ENCODE measurements at regions not wholly inside any gene's neighbourhood (a gene's known extent, or its start where the extent isn't known, plus 50 kb on each side); places are given as distances from the start of the nearest gene placed in this dataset.

DNA sequence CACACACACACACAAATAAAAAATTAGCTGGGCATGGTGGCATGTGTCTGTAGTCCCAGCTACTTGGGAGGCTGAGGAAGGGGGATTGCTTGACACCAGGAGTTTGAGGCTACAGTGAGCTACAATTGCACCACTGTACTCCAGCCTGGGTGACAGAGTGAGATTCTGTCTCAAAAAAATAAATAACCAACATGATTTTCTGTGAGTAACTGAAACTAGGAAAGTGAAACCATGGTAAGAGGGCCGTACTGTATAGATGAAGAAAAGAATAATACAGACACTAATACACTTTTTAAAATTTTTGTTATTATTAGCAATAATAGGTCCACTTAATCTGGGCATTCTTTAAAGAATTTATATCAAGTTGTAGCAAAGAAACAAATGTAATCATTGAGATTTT lies 170.9 kb downstream of the HGF start:
- Mint-ChIP-seq H3K36me3 (no peaks in the 10 kb centered on the region), H3K9me3 (peaks cover 7% of the 10 kb centered on the region), H3K27me3 (no peaks in the 10 kb centered on the region), H3K4me1 (ENCODE audit: low read depth in 2 of 2) (no peaks in the 10 kb centered on the region), H3K27ac (no peak overlapping the region), H3K4me3 (no peak overlapping the region)
- DNase-seq (ENCODE audit: low spot score) (no peak), ATAC-seq (no peak)

DNA sequence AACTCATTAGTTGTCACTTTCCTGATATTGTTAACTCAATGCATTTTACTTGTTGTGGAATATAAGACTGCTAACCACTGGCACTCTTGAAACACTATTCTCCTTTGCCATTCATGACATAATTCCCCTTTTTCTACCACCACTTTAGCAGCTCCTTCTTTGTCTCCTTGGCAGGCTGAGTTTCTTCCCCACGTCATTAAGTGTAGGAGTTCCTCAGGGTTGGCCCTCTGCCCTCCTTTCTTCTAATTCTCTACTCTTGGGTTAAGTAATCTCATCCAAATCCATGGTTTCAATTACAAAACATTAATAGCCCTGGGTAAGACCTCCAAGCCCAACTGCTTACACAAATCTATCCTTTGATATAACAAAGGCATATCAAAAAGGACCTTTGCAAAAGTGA lies 175.1 kb downstream of the HGF start:
- no peak for DNase-seq (ENCODE audit: low spot score)
- no peak for ATAC-seq
- Mint-ChIP-seq H3K9me3 (peaks cover 11% of the 10 kb centered on the region), H3K4me1 (ENCODE audit: low read depth in 2 of 2) (no peaks in the 10 kb centered on the region), H3K36me3 (peaks cover 8% of the 10 kb centered on the region), H3K27me3 (no peaks in the 10 kb centered on the region), H3K27ac (no peak overlapping the region), H3K4me3 (no peak overlapping the region)

DNA sequence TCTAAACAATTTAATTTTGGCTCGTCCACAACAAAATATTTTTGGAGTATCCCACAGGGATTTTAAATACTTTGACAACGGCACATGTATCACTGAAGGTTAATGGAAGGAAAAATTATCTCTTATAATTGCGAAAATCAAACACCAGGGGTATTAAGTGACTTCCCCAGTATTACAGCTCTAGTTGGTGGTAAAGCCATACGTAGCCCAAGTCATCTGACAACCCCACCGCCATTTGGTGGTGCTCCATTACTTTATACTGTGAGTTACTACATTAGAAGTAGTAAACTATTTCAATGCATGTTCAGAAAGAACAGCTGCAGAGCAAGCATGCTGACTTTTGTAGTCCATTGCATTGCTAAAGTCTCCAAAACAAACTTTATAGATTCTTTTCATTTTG lies 179.7 kb downstream of the HGF start:
- Mint-ChIP-seq H3K9me3 (peaks cover 13% of the 10 kb centered on the region), H3K27me3 (no peaks in the 10 kb centered on the region), H3K4me1 (ENCODE audit: low read depth in 2 of 2) (no peaks in the 10 kb centered on the region), H3K4me3 (no peak overlapping the region), H3K27ac (no peak overlapping the region), H3K36me3 (peaks cover 8% of the 10 kb centered on the region)
- ATAC-seq: no peak
- no peak for DNase-seq (ENCODE audit: low spot score)

DNA sequence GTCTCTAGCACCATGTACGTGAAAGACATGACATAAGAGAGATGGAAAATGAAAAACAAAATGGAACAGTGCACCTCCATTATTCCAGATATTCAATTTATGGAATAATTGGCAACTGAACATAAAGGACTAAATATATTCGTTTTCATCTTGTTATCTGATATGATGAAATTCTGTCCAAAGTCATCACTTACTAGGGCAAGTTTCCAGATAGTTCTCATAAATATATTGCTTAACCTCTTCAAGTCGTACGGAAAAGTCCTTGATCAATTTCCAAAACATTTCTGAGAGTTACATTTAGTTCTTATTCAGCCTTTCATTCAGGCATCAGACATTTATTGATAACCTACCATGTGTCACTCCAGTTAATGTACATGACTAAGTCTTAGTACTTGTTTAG lies 185.2 kb downstream of the HGF start:
- Mint-ChIP-seq H3K27ac (no peak overlapping the region), H3K27me3 (no peaks in the 10 kb centered on the region), H3K9me3 (peaks cover 12% of the 10 kb centered on the region), H3K36me3 (no peaks in the 10 kb centered on the region), H3K4me1 (ENCODE audit: low read depth in 2 of 2) (no peaks in the 10 kb centered on the region), H3K4me3 (no peak overlapping the region)
- ATAC-seq (no peak), DNase-seq (ENCODE audit: low spot score) (no peak)

DNA sequence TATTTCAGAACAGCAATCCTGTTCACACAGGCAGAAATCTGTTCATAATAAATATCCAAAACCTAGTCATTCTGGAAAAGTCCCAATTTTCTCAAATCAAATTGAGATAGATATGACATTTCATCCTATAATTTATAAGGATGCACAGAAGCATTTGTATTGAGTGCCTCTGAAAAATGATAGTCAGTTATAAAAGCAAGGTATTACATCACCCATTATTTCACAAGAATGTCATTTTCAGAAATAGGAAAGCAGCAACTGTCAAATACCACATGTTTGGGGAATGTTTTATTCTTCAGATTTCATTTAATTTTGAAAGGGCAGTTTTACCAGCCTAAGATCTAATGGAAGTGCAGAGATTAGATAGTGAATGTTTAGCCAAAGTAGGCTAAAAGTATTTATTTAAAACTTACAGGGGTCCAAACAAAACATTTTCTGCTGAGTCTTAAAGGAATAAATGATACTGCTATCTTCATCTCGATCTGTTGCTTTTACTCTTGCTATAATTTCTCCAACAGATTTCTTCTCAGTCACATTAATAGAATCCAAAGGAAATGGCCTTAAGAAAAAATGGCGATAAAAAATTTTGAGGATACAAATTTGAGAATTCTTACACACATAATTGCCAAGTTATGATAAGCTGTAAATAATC lies 185.8 kb downstream of the HGF start:
- Mint-ChIP-seq H3K36me3 (peaks cover 2% of the 10 kb centered on the region), H3K27me3 (no peaks in the 10 kb centered on the region), H3K27ac (no peak overlapping the region), H3K4me3 (no peak overlapping the region), H3K4me1 (ENCODE audit: low read depth in 2 of 2) (no peaks in the 10 kb centered on the region), H3K9me3 (peaks cover 12% of the 10 kb centered on the region)
- DNase-seq (ENCODE audit: low spot score) (no peak), ATAC-seq (no peak)

DNA sequence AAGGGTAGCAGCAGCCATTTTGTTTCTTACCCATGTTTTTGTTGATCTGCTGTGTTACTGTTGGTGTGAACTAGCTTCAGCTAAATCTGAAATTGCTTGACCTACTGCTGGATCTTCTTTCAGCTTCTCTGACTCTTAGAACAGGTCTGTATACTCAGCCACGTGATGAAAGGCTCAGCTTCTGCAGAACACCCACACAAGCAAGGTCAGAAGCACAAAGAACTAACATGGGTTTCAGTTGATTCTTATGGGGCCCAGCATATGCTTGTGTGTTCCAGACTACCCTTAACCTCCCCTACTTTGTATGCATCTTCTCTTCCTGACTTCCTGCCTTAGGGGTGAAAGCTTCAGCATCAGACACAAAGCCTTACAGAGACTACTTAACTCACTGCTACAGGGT lies 186.8 kb downstream of the HGF start:
- H3K4me3 Mint-ChIP-seq: no peak overlapping the region
- no peak overlapping the region for H3K27ac Mint-ChIP-seq
- ATAC-seq: no peak
- H3K27me3 Mint-ChIP-seq: no peaks in the 10 kb centered on the region
- H3K9me3 Mint-ChIP-seq: peaks cover 12% of the 10 kb centered on the region
- DNase-seq (ENCODE audit: low spot score): no peak
- peaks cover 4% of the 10 kb centered on the region for H3K36me3 Mint-ChIP-seq
- no peaks in the 10 kb centered on the region for H3K4me1 Mint-ChIP-seq (ENCODE audit: low read depth in 2 of 2)

DNA sequence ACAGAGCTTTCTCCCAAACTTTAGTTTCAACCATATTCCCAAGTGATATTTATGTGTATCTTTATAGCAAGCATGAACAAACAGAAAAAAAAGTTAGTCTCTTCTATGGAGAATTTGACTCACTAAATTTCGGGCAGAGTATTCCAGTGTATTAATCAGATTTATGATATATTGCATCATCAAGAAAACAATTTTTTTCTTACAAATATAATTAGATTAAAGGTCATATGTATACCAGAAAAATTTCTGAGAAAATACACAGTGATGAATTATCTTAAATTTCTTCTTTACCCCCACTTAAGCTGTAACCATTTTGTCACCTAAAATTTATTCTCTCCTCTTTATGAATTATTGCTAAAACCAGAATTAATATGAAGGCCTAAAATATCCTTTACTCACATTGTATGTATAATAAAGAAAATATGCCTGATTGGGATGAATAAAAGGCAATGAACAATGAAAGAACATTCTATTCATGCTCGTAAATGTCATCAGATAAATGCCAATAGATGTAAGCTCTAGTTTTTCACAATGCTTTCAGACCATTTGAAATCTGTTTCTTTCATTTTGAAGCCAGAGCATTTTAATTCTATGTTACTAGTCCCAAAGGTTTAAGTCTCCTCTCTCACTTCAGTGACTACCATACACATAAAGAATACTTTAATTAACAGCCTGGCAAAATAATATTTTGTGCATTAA lies 192.1 kb downstream of the HGF start:
- no peaks in the 10 kb centered on the region for H3K27me3 Mint-ChIP-seq
- peaks cover 10% of the 10 kb centered on the region for H3K9me3 Mint-ChIP-seq
- no peaks in the 10 kb centered on the region for H3K4me1 Mint-ChIP-seq (ENCODE audit: low read depth in 2 of 2)
- DNase-seq (ENCODE audit: low spot score) (no peak), ATAC-seq (no peak)
- H3K4me3 Mint-ChIP-seq: no peak overlapping the region
- H3K36me3 Mint-ChIP-seq: peaks cover 4% of the 10 kb centered on the region
- no peak overlapping the region for H3K27ac Mint-ChIP-seq

DNA sequence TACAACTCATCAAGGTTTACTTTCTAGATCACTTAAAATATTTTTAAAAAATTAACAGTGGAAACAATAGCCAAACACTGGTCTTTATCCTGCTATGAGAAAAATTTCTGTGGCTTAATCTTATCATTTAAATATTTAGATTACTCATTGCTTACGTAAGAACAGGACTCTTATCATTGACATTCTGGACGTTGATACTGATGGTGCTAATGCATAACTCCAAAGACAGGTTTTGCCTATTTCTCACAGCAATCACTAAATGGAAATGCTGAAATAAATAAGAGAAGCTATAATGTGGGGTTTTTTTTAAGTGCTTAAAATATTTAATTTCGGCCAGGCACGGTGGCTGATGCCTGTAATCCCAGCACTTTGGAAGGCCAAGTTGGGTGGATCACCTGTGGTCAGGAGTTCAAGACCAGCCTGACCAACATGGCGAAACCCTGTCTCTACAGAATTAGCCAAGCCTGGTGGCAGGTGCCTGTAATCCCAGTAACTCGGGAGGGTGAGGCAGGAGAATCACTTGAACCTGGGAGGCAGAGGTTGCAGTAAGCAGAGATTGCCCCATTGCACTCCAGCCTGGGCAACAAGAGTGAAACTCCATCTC lies 195.0 kb downstream of the HGF start:
- Mint-ChIP-seq H3K4me1 (ENCODE audit: low read depth in 2 of 2) (no peaks in the 10 kb centered on the region), H3K27ac (no peak overlapping the region), H3K9me3 (peaks cover 12% of the 10 kb centered on the region), H3K27me3 (no peaks in the 10 kb centered on the region), H3K4me3 (no peak overlapping the region), H3K36me3 (peaks cover 4% of the 10 kb centered on the region)
- ATAC-seq (no peak), DNase-seq (ENCODE audit: low spot score) (no peak)

DNA sequence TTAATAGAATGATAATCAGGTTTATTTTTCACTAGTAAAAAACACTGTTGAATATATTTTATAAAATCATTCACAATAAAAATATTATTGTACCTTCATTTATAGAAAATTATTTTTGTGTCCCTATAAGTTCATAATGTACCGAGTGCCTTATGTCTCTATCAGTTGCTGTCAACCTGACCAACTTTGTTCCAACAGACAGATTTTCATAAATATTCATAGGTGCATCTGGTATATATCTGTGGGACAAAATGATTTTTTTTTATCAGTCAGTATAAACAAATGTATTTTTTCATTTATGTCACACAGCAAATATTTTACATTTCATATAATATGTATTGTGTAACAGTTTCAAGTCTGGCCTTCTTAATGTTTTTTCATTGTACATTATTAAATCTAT lies 195.9 kb downstream of the HGF start:
- no peak for DNase-seq (ENCODE audit: low spot score)
- no peak for ATAC-seq
- Mint-ChIP-seq H3K36me3 (peaks cover under 1% of the 10 kb centered on the region), H3K27me3 (no peaks in the 10 kb centered on the region), H3K27ac (no peak overlapping the region), H3K9me3 (peaks cover 12% of the 10 kb centered on the region), H3K4me3 (no peak overlapping the region), H3K4me1 (ENCODE audit: low read depth in 2 of 2) (no peaks in the 10 kb centered on the region)

DNA sequence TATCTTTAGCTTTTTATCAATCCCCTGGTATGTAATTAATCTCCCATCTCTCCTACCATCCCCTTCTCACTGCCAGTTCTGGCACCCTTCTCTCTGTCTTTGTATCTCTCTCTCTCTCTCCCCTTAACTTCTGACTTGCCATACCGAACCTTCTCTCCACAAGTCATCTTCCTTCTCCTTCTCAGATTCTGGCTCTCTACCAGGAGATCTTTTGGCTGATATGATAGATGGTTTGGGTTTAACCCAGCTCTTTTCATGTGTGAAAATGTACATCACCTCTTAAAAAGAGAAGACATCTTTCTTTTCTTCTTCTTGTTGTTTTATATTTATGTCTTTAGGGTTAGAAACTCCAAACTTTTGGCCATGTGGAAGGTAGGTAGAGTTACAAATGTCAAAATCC lies 196.7 kb downstream of the HGF start:
- H3K27ac Mint-ChIP-seq: no peak overlapping the region
- no peaks in the 10 kb centered on the region for H3K36me3 Mint-ChIP-seq
- H3K4me3 Mint-ChIP-seq: no peak overlapping the region
- H3K9me3 Mint-ChIP-seq: peaks cover 12% of the 10 kb centered on the region
- no peak for ATAC-seq
- no peaks in the 10 kb centered on the region for H3K27me3 Mint-ChIP-seq
- H3K4me1 Mint-ChIP-seq (ENCODE audit: low read depth in 2 of 2): no peaks in the 10 kb centered on the region
- DNase-seq (ENCODE audit: low spot score): no peak

DNA sequence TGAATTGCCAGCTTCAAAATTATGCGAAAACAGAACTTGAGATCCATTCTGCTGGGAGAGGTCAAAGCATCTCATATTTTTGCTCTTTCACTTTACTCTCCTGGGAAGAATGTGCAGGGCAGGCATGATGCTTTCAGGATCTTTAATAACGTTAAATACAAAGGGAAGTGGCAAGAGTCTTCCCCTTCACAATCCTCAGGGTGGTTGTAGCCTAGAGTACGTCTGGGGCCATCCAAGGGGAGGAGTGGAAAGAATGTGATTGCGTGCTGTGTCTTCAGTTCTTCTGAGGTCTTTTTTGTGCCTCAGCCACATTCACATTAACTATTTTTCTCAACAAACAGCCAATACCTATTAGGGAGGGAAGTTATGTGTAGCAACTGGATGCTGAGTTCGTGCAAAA lies 207.3 kb downstream of the HGF start:
- H3K4me1 Mint-ChIP-seq (ENCODE audit: low read depth in 2 of 2): no peaks in the 10 kb centered on the region
- ATAC-seq (no peak), DNase-seq (ENCODE audit: low spot score) (no peak)
- no peak overlapping the region for H3K4me3 Mint-ChIP-seq
- no peaks in the 10 kb centered on the region for H3K36me3 Mint-ChIP-seq
- H3K9me3 Mint-ChIP-seq: peaks cover 13% of the 10 kb centered on the region
- no peak overlapping the region for H3K27ac Mint-ChIP-seq
- no peaks in the 10 kb centered on the region for H3K27me3 Mint-ChIP-seq

DNA sequence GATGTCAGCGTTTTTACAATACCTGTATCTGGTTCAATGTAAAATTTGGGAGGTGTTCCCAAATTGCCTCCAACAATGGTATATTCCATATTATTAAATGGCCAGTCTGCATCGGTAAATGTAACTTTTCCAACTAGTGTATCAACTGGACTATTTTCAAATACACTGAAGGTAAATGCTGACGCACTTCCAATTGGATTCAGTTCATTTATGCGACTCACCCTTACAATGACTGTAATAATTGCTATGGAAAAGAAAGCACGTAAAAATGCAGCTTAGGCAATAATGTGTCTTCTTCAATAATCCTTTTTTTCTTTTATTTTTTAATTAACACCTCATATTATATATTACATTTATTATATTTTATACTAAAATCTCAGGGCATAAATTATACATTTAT lies 209.1 kb downstream of the HGF start:
- Mint-ChIP-seq H3K27ac (no peak overlapping the region), H3K27me3 (no peaks in the 10 kb centered on the region), H3K4me3 (no peak overlapping the region), H3K36me3 (no peaks in the 10 kb centered on the region), H3K9me3 (peaks cover 9% of the 10 kb centered on the region), H3K4me1 (ENCODE audit: low read depth in 2 of 2) (no peaks in the 10 kb centered on the region)
- no peak for ATAC-seq
- no peak for DNase-seq (ENCODE audit: low spot score)

DNA sequence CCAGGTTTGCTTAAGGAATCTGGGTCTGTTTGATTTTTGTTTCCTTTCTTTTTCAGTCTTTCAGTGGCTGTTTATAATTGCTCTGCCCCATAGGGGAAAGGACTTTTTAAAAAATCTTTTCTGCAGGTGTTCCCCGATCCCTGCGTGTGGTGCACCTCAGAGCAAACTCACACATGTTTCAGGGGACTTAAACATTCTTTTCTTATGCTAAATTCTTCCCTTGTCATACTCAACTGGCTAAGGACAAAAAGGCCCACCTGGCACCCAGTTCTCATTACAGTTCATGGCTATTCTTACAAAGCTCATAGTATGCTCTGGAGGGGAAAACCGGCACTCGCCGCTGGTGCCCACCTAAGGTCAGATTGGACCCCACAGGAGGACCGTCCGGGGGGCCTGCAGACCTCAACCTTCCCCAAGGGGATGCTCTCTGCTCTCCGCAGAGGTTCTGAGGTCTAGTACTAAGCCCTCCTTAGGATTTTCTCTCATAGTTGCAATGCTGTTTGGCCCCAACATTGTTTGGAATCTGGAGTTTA lies 220.3 kb downstream of the HGF start:
- Mint-ChIP-seq H3K4me3 (no peak overlapping the region), H3K9me3 (peaks cover 4% of the 10 kb centered on the region), H3K36me3 (peaks cover 5% of the 10 kb centered on the region), H3K27me3 (no peaks in the 10 kb centered on the region), H3K4me1 (ENCODE audit: low read depth in 2 of 2) (no peaks in the 10 kb centered on the region), H3K27ac (no peak overlapping the region)
- DNase-seq (ENCODE audit: low spot score) (no peak), ATAC-seq (no peak)

DNA sequence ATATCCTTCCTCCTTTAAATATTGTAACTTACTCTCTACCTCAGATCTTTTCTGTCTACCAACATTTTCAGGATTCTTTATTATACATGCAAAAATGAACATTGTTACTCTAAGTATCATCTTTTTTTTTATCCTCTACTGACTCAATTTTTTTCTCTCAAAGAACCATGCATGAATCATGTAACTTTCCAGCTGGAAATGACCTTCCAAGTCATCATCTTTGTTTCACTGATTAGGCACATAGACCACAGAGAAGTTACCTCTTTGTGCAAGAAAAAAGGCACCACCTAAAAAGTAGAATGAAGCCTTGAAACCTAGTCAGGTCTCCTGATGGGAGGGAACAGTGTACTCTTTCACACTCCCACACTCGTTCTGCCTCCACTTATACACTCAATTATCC lies 234.9 kb downstream of the HGF start:
- peaks cover 3% of the 10 kb centered on the region for H3K9me3 Mint-ChIP-seq
- H3K27me3 Mint-ChIP-seq: no peaks in the 10 kb centered on the region
- H3K4me1 Mint-ChIP-seq (ENCODE audit: low read depth in 2 of 2): no peaks in the 10 kb centered on the region
- ATAC-seq (no peak), DNase-seq (ENCODE audit: low spot score) (no peak)
- H3K4me3 Mint-ChIP-seq: no peak overlapping the region
- no peak overlapping the region for H3K27ac Mint-ChIP-seq
- H3K36me3 Mint-ChIP-seq: no peaks in the 10 kb centered on the region
